Dermis blood vessel endothelial cell (primary cell): ENCODE measurements at regions not wholly inside any gene's neighbourhood (a gene's known extent, or its start where the extent isn't known, plus 50 kb on each side); places are given as distances from the start of the nearest gene placed in this dataset.
"Not testable (repeated sequence)": the region's sequence is repeated elsewhere in the genome, so short reads cannot be mapped to it uniquely, and the experiment has no call there.

ENCODE experiments used
- DNase-seq: peaks from one replicate; pipeline ENCODE4 v3.0.0; 2010

GRCh38 chr18:44343570-44343969, 337.1 kb upstream of the SETBP1 start:
- no peak for DNase-seq

GRCh38 chr18:44356566-44357157, 324.0 kb upstream of the SETBP1 start:
- no peak for DNase-seq

GRCh38 chr18:44358402-44358801, 322.3 kb upstream of the SETBP1 start:
- no peak for DNase-seq

GRCh38 chr18:44359741-44360140, 320.9 kb upstream of the SETBP1 start:
- DNase-seq: not testable (repeated sequence)

- not testable (repeated sequence) for DNase-seq
Measured at GRCh38 chr18:44362213-44362612, 318.5 kb upstream of the SETBP1 start.

- no peak for DNase-seq
Measured at GRCh38 chr18:44370861-44371260, 309.8 kb upstream of the SETBP1 start.

- no peak for DNase-seq
Measured at GRCh38 chr18:44374966-44375365, 305.7 kb upstream of the SETBP1 start.

- DNase-seq: no peak
Measured at GRCh38 chr18:44386401-44386800, 294.3 kb upstream of the SETBP1 start.

- no peak for DNase-seq
Measured at GRCh38 chr18:44388329-44388728, 292.4 kb upstream of the SETBP1 start.

- DNase-seq: no peak
Measured at GRCh38 chr18:44392933-44393332, 287.8 kb upstream of the SETBP1 start.

- DNase-seq: no peak
Measured at GRCh38 chr18:44393406-44393805, 287.3 kb upstream of the SETBP1 start.

- DNase-seq: no peak
Measured at GRCh38 chr18:44396550-44396949, 284.1 kb upstream of the SETBP1 start.

- DNase-seq: no peak
Measured at GRCh38 chr18:44409071-44409470, 271.6 kb upstream of the SETBP1 start.

- no peak for DNase-seq
Measured at GRCh38 chr18:44409515-44409914, 271.2 kb upstream of the SETBP1 start.

- no peak for DNase-seq
Measured at GRCh38 chr18:44410740-44411139, 269.9 kb upstream of the SETBP1 start.

- DNase-seq: no peak
Measured at GRCh38 chr18:44411262-44411905, 269.3 kb upstream of the SETBP1 start.

- no peak for DNase-seq
Measured at GRCh38 chr18:44411976-44412375, 268.7 kb upstream of the SETBP1 start.

GRCh38 chr18:44423814-44424644, 256.7 kb upstream of the SETBP1 start:
- no peak for DNase-seq

- no peak for DNase-seq
Measured at GRCh38 chr18:44424645-44425035, 256.0 kb upstream of the SETBP1 start.

GRCh38 chr18:44425161-44425560, 255.5 kb upstream of the SETBP1 start:
- no peak for DNase-seq

- DNase-seq: no peak
Measured at GRCh38 chr18:44437603-44438002, 243.1 kb upstream of the SETBP1 start.

- no peak for DNase-seq
Measured at GRCh38 chr18:44450226-44450625, 230.5 kb upstream of the SETBP1 start.

GRCh38 chr18:44452346-44452745, 228.3 kb upstream of the SETBP1 start:
- DNase-seq: no peak

- DNase-seq: no peak
Measured at GRCh38 chr18:44453505-44453904, 227.2 kb upstream of the SETBP1 start.
